AG04449 (cell line): ENCODE measurements at regions not wholly inside any gene's neighbourhood (a gene's known extent, or its start where the extent isn't known, plus 50 kb on each side); places are given as distances from the start of the nearest gene placed in this dataset.
"Not testable (repeated sequence)": the region's sequence is repeated elsewhere in the genome, so short reads cannot be mapped to it uniquely, and the experiment has no call there.

Experiments
- CTCF ChIA-PET: fragments of 350-600 bp; formaldehyde crosslinking; extraction: SDS; loops from one replicate; lab custom pipeline; 2021; ENCODE audit warnings: antibody characterized with exemption; lab: Yijun Ruan, JAX
- POLR2A ChIA-PET: fragments of 400-600, 350-600 bp; formaldehyde crosslinking; extraction: SDS; loops from one replicate; lab custom pipeline; 2020; ENCODE audit warnings: antibody characterized with exemption, inconsistent platforms; lab: Yijun Ruan, JAX
- DNase-seq: peaks from one replicate; pipeline ENCODE4 v3.0.0-alpha.2; 2010; ENCODE audit warnings: low read depth, low spot score
- H3K4me3 ChIP-seq: 2 replicates; pipeline ENCODE4 v1.5.1; 2011; ENCODE audit warnings: low read depth, mild to moderate bottlenecking, control low read depth, low read length
- TF ChIP-seq, protein P1 (sequence below): IDR thresholded peaks from one replicate; pipeline ENCODE4 v1.5.1; 2011; ENCODE audit warnings: mild to moderate bottlenecking, moderate library complexity, low read length, control low read depth, inconsistent platforms; ENCODE audit not compliant: insufficient read depth; ENCODE audit errors: missing control alignments

DNA sequence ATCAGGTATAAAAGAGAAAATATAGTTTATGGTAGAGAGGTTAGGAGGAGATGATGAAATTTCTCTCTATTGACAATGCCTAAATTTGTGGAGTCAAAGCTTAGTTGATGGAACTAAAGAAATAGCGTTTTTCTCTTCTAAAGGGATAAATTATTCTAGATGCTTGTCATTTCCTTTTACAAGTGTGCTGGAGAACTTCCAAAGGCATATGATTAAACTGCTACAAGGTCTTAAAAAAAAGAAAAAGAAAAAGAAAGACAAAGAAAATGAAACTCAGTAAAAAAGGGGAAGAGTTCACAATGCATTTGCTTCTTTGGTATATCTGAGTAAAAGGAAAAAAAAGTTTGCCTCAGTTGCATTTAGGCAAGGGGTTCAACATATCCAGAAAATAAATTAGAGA, 499.8 kb upstream of the PTCHD4 start:
- TF ChIP-seq, protein P1, sequence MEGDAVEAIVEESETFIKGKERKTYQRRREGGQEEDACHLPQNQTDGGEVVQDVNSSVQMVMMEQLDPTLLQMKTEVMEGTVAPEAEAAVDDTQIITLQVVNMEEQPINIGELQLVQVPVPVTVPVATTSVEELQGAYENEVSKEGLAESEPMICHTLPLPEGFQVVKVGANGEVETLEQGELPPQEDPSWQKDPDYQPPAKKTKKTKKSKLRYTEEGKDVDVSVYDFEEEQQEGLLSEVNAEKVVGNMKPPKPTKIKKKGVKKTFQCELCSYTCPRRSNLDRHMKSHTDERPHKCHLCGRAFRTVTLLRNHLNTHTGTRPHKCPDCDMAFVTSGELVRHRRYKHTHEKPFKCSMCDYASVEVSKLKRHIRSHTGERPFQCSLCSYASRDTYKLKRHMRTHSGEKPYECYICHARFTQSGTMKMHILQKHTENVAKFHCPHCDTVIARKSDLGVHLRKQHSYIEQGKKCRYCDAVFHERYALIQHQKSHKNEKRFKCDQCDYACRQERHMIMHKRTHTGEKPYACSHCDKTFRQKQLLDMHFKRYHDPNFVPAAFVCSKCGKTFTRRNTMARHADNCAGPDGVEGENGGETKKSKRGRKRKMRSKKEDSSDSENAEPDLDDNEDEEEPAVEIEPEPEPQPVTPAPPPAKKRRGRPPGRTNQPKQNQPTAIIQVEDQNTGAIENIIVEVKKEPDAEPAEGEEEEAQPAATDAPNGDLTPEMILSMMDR: no peak
- ChIA-PET CTCF (no interaction called here), POLR2A (no interaction called here)
- no peak for DNase-seq
- H3K4me3 ChIP-seq: no peak overlapping the region

DNA sequence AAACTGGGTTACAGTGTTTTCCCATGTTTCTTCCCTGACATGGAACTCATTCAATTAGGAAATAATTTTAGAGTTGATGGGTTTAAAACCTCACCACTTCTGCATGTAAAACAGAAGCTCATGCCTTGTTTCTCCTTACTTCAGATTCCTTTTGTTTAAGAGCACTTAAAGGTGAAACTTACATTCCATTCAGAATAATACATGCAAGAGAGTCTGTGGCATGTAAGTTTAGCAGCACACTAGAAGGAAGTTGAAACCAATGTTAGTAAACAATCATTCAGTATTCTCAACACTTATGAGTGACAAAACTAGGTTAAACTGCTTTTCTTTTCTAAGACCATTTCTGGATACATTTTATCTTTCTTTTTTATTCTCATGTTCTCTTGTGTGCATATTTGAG, 495.6 kb upstream of the PTCHD4 start:
- ChIA-PET CTCF (no interaction called here), POLR2A (interaction anchor here (0.7 kb wide), 1 partner anchor 32 kb away, joined by 5 read pairs; no protein-coding TSS in a partner anchor)
- TF ChIP-seq, protein P1: no peak
- no peak overlapping the region for H3K4me3 ChIP-seq
- DNase-seq: no peak

DNA sequence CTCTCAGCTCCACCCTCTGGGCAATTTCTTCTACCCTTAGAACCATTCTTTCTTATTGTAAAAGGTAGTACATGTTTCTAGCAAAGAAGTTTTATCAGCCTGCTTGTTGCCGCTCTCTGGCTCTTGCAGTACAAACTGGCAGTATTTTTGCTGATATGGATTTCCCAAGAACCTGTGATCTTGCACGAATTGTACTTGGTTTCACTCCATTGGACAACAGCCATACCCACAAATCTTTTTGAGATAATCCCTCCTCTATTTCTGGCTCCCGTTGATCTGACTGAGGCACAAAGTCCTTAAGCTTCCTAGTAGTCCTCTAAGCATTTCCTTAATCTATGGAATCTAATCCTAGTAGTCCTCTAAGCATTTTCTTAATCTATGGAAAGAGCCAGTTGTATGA, 487.0 kb upstream of the PTCHD4 start:
- DNase-seq: no peak
- no peak overlapping the region for H3K4me3 ChIP-seq
- POLR2A ChIA-PET: no interaction called here
- CTCF ChIA-PET: no interaction called here
- TF ChIP-seq, protein P1: no peak

- no peak overlapping the region for H3K4me3 ChIP-seq
- ChIA-PET POLR2A (no interaction called here), CTCF (no interaction called here)
- no peak for DNase-seq
- TF ChIP-seq, protein P1: no peak
Observed at GRCh38 chr6:48596830-48597229, 485.8 kb upstream of the PTCHD4 start.

DNA sequence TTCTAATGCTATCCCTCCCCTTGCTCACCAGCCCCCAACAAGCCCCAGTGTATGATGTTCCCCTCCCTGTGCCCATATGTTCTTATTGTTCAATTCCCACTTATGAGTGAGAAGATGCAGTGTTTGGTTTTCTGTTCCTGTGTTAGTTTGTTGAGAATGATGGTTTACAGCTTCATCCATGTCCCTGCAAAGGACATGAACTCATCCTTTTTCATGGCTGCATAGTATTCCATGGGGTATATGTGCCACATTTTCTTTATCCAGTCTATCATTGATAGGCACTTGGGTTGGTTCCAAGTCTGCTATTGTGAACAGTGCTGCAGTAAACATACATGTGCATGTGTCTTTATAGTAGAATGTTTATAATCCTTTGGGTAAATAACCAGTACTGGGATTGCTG, 480.2 kb upstream of the PTCHD4 start:
- POLR2A ChIA-PET, H3K4me3 ChIP-seq, CTCF ChIA-PET, DNase-seq: not testable (repeated sequence)

GRCh38 chr6:48584846-48585245, 473.8 kb upstream of the PTCHD4 start:
- no peak overlapping the region for H3K4me3 ChIP-seq
- CTCF ChIA-PET: no interaction called here
- TF ChIP-seq, protein P1: no peak
- no peak for DNase-seq
- POLR2A ChIA-PET: no interaction called here

DNA sequence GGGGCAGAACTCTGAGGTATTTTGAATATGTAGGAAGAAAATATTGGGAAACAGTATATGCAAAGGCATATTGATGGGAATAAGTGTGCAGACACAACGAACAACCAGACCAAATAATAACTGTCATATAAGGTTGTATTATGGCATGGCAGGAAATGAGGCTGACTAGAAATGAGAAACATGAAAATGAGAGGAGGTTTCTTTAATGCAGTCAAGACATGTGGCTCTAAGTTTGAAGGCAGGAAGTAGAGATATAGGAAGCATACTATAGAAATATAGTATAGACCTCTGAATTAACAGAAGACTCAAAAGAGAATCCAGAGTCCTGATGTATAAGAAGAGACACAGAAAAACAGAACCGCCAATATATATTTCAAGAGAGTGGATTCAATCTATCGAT, 459.7 kb upstream of the PTCHD4 start:
- TF ChIP-seq, protein P1: no peak
- no peak overlapping the region for H3K4me3 ChIP-seq
- no peak for DNase-seq
- POLR2A ChIA-PET: no interaction called here
- CTCF ChIA-PET: interaction anchor here (0.6 kb wide), 1 partner anchor 55 kb away, joined by 3 read pairs; no protein-coding TSS in a partner anchor
